Heart left ventricle (tissue), 16 donors: ENCODE measurements at regions not wholly inside any gene's neighbourhood (a gene's known extent, or its start where the extent isn't known, plus 50 kb on each side); places are given as distances from the start of the nearest gene placed in this dataset.

Source experiments
- ATAC-seq, 4 donors: fragments of 200-7000 bp; cut with Tn5 transposase; one replicate each; pipeline ENCODE4 v1.9.1; 2020 to 2022; ENCODE audit warnings: moderate library complexity in 4 of 4, mild to moderate bottlenecking in 3 of 4, moderate number of reproducible peaks in 1 of 4
- DNase-seq, 5 donors: peaks; one replicate each; pipeline ENCODE4 v3.0.0-alpha.2; 2020
- H3K27ac ChIP-seq, 12 donors: fragments of 200-600 bp; sonication (generic) in 4 of 12; one replicate each; pipeline versions ENCODE4 v1.5.0 to v1.8.0; 2016 to 2022; ENCODE audit warnings: mild to moderate bottlenecking in 2 of 12
- H3K27me3 ChIP-seq, 9 donors: fragments of 200-600 bp; sonication (generic) in 2 of 9; one replicate each; pipeline versions ENCODE4 v1.5.1 to v1.8.0; 2016 to 2022; ENCODE audit warnings: mild to moderate bottlenecking in 3 of 9
- H3K36me3 ChIP-seq, 9 donors: fragments of 200-600 bp; sonication (generic) in 2 of 9; one replicate each; pipeline versions ENCODE4 v1.5.0 to v1.8.0; 2018 to 2022; ENCODE audit warnings: mild to moderate bottlenecking in 2 of 9
- H3K4me1 ChIP-seq, 12 donors: fragments of 200-600 bp; sonication (generic) in 4 of 12; one replicate each; pipeline versions ENCODE4 v1.5.0 to v1.8.0; 2016 to 2022; ENCODE audit warnings: mild to moderate bottlenecking in 3 of 12
- H3K4me3 ChIP-seq, 12 donors: fragments of 200-600 bp; sonication (generic) in 4 of 12; one replicate each; pipeline versions ENCODE4 v1.5.0 to v1.8.0; 2017 to 2022; ENCODE audit warnings: mild to moderate bottlenecking in 9 of 12, moderate library complexity in 4 of 12
- H3K9me3 ChIP-seq, 12 donors: fragments of 200-600 bp; sonication (generic) in 4 of 12; one replicate each; pipeline versions ENCODE4 v1.5.0 to v1.8.0; 2016 to 2022; ENCODE audit warnings: mild to moderate bottlenecking in 1 of 12
- CTCF ChIP-seq, 12 donors: fragments of 200-600 bp; sonication (generic) in 4 of 12; IDR thresholded peaks; one replicate each; pipeline versions ENCODE4 v1.5.0 to v1.8.0; 2018 to 2022; ENCODE audit warnings: antibody characterized with exemption in 12 of 12, mild to moderate bottlenecking in 5 of 12
- POLR2A ChIP-seq, 2 donors: fragments of 450-650 bp; IDR thresholded peaks; one replicate each; pipeline ENCODE4 v1.6.1; 2017; ENCODE audit warnings: antibody characterized with exemption in 2 of 2, mild to moderate bottlenecking in 2 of 2, moderate library complexity in 2 of 2
- WGBS, 4 donors: extraction: QIAGEN DNeasy Blood & Tissue Kit in 2 of 4; methylation state at CpG; one replicate each; pipeline versions ENCODE4 v1.1.5 to v1.1.7; 2013 to 2018; 5-methylcytosine and 5-hydroxymethylcytosine counted together
- intact Hi-C, 10 donors: fragments of 100-400 bp; cut with DNase I; formaldehyde crosslinking; loops; one replicate each; pipeline versions ENCODE4 v1.11.1 to v1.14.2; 2022
- donor health status: ischemic (EF 13 %, LVEDD 7.1; RV severe dilation, severe dysfunction).
- donor health status: healthy with polysubstance abuse.
- donor health status: DM: no; HTN: yes; CAD: no.
- donor health status: DM: no; HTN: no; CAD: no.
- donor health status: ischemic (EF 25% LVEDD 6.9; RV normal size, moderate dysfunction).
- donor health status: ischemic (EF 25% LVEDD 5.7; RV mildly dilated, moderate dysfunction).
- donor health status: healthy.
- donor health status: DM: yes; HTN: yes; CAD: no.
- donor health status: ischemic (EF 35%, LVEDD 5.7; RV mildly dilated, moderate dysfunction).
- donor health status: nonischemic (EF 11% LVEDD 7.7; RV severe dilation, severe dysfunction).
- donor health status: DM: yes; HTN: yes; CAD: no.
- donor health status: PGD.
- donor health status: ischemic (EF 29% LVEDD 5.4; RV normal size, mild dysfunction).
- donor health status: nonischemic (EF 23%, LVEDD 6.1; RV moderate dilation, normal function).

GRCh38 chr10:78726171-78726570, 342.6 kb upstream of the ZMIZ1 start:
- Histone ChIP-seq H3K27ac (peak overlapping the region in 1 of 12 donors; percentile 84), H3K36me3 (no peaks in the 10 kb centered on the region), H3K4me3 (no peak overlapping the region), H3K27me3 (no peaks in the 10 kb centered on the region), H3K4me1 (peaks cover 0 to 20% (median 13%) of the 10 kb centered on the region in 12 donors), H3K9me3 (no peaks in the 10 kb centered on the region)
- ATAC-seq, result no peak
- WGBS, 4 donors, result 88 to 96% (median 94%) methylated on average over 3 of the region's 3 CpGs
- intact Hi-C loops, result no loop called here
- no peak for DNase-seq
- TF ChIP-seq CTCF (IDR thresholded peaks at IDR 0.05) (no peak), POLR2A (IDR thresholded peaks at IDR 0.05) (no peak)

- Histone ChIP-seq H3K27me3 (no peaks in the 10 kb centered on the region), H3K4me3 (no peak overlapping the region), H3K9me3 (no peaks in the 10 kb centered on the region), H3K4me1 (peaks cover 0 to 24% (median 15%) of the 10 kb centered on the region in 12 donors), H3K27ac (peak overlapping the region in 11 of 12 donors; percentile 14 to 87 (median 81)), H3K36me3 (no peaks in the 10 kb centered on the region)
- intact Hi-C loops, result no loop called here
- WGBS, 4 donors, result 87 to 90% (median 88%) methylated on average over 2 of the region's 2 CpGs
- ATAC-seq, result peak in 2 of 4 donors; percentile 12 to 38
- no peak for DNase-seq
- TF ChIP-seq POLR2A (IDR thresholded peaks at IDR 0.05) (no peak), CTCF (IDR thresholded peaks at IDR 0.05) (no peak)
Observed at GRCh38 chr10:78727251-78727650, 341.5 kb upstream of the ZMIZ1 start.

- peak; percentile 84 to 93 (median 88) for ATAC-seq
- DNase-seq, result peak in 4 of 5 donors; percentile 65 to 80 (median 72)
- H3K9me3 ChIP-seq, result no peaks in the 10 kb centered on the region
Observed at GRCh38 chr10:78727728-78728127, 341.0 kb upstream of the ZMIZ1 start.

GRCh38 chr10:78728176-78728575, 340.6 kb upstream of the ZMIZ1 start:
- no peaks in the 10 kb centered on the region for H3K27me3 ChIP-seq
- H3K9me3 ChIP-seq, result no peaks in the 10 kb centered on the region
- WGBS, 4 donors, result 59 to 75% (median 65%) methylated on average over 2 of the region's 2 CpGs
- DNase-seq, result no peak
- no peak overlapping the region for H3K4me3 ChIP-seq
- ATAC-seq, result peak; percentile 38 to 67 (median 50)
- no peak for TF ChIP-seq POLR2A (IDR thresholded peaks at IDR 0.05)
- TF ChIP-seq CTCF (IDR thresholded peaks at IDR 0.05), result no peak
- peaks cover 0 to 26% (median 16%) of the 10 kb centered on the region in 12 donors for H3K4me1 ChIP-seq
- H3K27ac ChIP-seq, result peak overlapping the region; percentile 42 to 96 (median 82)
- intact Hi-C loops, result no loop called here
- H3K36me3 ChIP-seq, result no peaks in the 10 kb centered on the region

More at GRCh38 chr10:78727728-78728127, 341.0 kb upstream of the ZMIZ1 start:
- Histone ChIP-seq H3K4me1 (peaks cover 0 to 24% (median 15%) of the 10 kb centered on the region in 12 donors), H3K36me3 (no peaks in the 10 kb centered on the region), H3K4me3 (no peak overlapping the region), H3K27me3 (no peaks in the 10 kb centered on the region), H3K27ac (peak overlapping the region; percentile 42 to 96 (median 82))
- no peak for TF ChIP-seq CTCF (IDR thresholded peaks at IDR 0.05)
- TF ChIP-seq POLR2A (IDR thresholded peaks at IDR 0.05), result no peak
- intact Hi-C loops, result no loop called here
- 17 to 37% (median 20%) methylated on average over 3 of the region's 3 CpGs for WGBS, 4 donors
